Vagina (tissue), 2 donors: ENCODE measurements at regions not wholly inside any gene's neighbourhood (a gene's known extent, or its start where the extent isn't known, plus 50 kb on each side); places are given as distances from the start of the nearest gene placed in this dataset.

Source experiments
- CTCF ChIP-seq, 3 experiments: fragments of 450-650 bp in 2 of 3; fragments of 200-600 bp in 1 of 3; sonication (generic) in 1 of 3; IDR thresholded peaks; one replicate each; pipeline ENCODE4 v1.5.1; 2017 to 2019; ENCODE audit warnings: antibody characterized with exemption in 3 of 3, mild to moderate bottlenecking in 2 of 3, moderate library complexity in 2 of 3
- POLR2A ChIP-seq, 2 donors: fragments of 450-650 bp; IDR thresholded peaks; one replicate each; pipeline ENCODE4 v1.6.1; 2017; ENCODE audit warnings: antibody characterized with exemption in 2 of 2, mild to moderate bottlenecking in 2 of 2, moderate library complexity in 2 of 2
- POLR2AphosphoS5 ChIP-seq, 2 donors: sonication (generic); formaldehyde crosslinking; IDR thresholded peaks; one replicate each; pipeline ENCODE4 v1.9.0; 2017; ENCODE audit warnings: antibody characterized with exemption in 2 of 2, mild to moderate bottlenecking in 2 of 2, low read depth in 1 of 2; ENCODE audit not compliant: insufficient read depth in 1 of 2

- TF ChIP-seq POLR2A (IDR thresholded peaks at IDR 0.05) (no peak), CTCF (IDR thresholded peaks at IDR 0.05) (no peak), POLR2AphosphoS5 (IDR thresholded peaks at IDR 0.05; ENCODE audit: insufficient read depth in 1 of 2, low read depth in 1 of 2) (no peak)
These were observed 200.4 kb upstream of the FAM9B start for GRCh38 chrX:9234315-9234714.
